ENCODE measurements at regions not wholly inside any gene's neighbourhood (a gene's known extent, or its start where the extent isn't known, plus 50 kb on each side); places are given as distances from the start of the nearest gene placed in this dataset.

DNA sequence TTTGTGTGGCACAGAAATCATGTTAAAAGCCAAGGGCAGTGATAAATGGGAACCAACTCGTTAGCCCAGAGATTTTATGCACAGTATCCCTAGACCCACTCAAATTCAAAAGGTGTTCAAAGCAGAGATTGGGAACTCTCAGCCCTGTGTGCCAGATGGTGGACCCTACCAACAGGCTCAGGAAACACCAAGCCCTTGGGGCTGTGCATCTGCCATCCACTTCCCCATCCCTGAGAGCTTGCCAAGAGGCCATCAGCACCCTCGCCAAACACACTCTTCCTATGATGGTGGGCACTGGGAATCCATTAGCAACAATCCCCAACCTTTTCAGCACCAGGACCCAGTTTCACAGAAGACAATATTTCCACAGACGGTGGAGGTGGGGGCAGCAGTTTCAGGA is 194.2 kb upstream of the NFIA start:
- TF ChIP-seq, protein P1, sequence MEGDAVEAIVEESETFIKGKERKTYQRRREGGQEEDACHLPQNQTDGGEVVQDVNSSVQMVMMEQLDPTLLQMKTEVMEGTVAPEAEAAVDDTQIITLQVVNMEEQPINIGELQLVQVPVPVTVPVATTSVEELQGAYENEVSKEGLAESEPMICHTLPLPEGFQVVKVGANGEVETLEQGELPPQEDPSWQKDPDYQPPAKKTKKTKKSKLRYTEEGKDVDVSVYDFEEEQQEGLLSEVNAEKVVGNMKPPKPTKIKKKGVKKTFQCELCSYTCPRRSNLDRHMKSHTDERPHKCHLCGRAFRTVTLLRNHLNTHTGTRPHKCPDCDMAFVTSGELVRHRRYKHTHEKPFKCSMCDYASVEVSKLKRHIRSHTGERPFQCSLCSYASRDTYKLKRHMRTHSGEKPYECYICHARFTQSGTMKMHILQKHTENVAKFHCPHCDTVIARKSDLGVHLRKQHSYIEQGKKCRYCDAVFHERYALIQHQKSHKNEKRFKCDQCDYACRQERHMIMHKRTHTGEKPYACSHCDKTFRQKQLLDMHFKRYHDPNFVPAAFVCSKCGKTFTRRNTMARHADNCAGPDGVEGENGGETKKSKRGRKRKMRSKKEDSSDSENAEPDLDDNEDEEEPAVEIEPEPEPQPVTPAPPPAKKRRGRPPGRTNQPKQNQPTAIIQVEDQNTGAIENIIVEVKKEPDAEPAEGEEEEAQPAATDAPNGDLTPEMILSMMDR (IDR thresholded peaks at IDR 0.05; ENCODE audit: insufficient read depth, low read length, poor library complexity, severe bottlenecking) = no peak
- TF ChIP-seq EZH2phosphoT487 (conservative IDR thresholded peaks at IDR 0.05; ENCODE audit: low read length) = no peak

All from SU-DHL-6 (cell line).